HUES48 (cell line): ENCODE measurements at regions not wholly inside any gene's neighbourhood (a gene's known extent, or its start where the extent isn't known, plus 50 kb on each side); places are given as distances from the start of the nearest gene placed in this dataset.
"Not testable (repeated sequence)": the region's sequence is repeated elsewhere in the genome, so short reads cannot be mapped to it uniquely, and the experiment has no call there.

Experiments used
- H3K27ac ChIP-seq: one replicate; pipeline ENCODE4 v1.7.0; 2013; ENCODE audit warnings: low read depth, low read length, inconsistent platforms
- H3K27me3 ChIP-seq: 2 replicates; pipeline ENCODE4 v1.6.1; 2013; ENCODE audit warnings: mild to moderate bottlenecking, low read length; ENCODE audit not compliant: control insufficient read depth, insufficient read depth
- H3K36me3 ChIP-seq: 2 replicates; pipeline ENCODE4 v1.6.1; 2013; ENCODE audit warnings: low read length; ENCODE audit not compliant: control insufficient read depth, insufficient read depth
- H3K4me1 ChIP-seq: 2 replicates; pipeline ENCODE4 v1.6.1; 2013; ENCODE audit warnings: mild to moderate bottlenecking, low read length; ENCODE audit not compliant: control insufficient read depth, insufficient read depth
- H3K4me3 ChIP-seq: 2 replicates; pipeline ENCODE4 v1.5.1; 2013; ENCODE audit warnings: mild to moderate bottlenecking, low read depth, low read length
- H3K9ac ChIP-seq: 2 replicates; pipeline ENCODE4 v1.6.1; 2013; ENCODE audit warnings: mild to moderate bottlenecking, low read depth, low read length, moderate library complexity
- H3K9me3 ChIP-seq: 2 replicates; pipeline ENCODE4 v1.6.1; 2013; ENCODE audit warnings: low read length; ENCODE audit not compliant: control insufficient read depth, insufficient read depth

GRCh38 chr5:158494541-158494940 lies 605.2 kb downstream of the EBF1 start:
- Histone ChIP-seq H3K4me1 (0 out of 2 replicates have a peak, but pooled peaks cover 4% of the 10 kb centered on the region), H3K27ac (no peak overlapping the region), H3K4me3 (no peak overlapping the region), H3K27me3 (no peaks in the 10 kb centered on the region), H3K9ac (no peak overlapping the region), H3K9me3 (no peaks in the 10 kb centered on the region), H3K36me3 (no peaks in the 10 kb centered on the region)

- H3K9ac ChIP-seq, H3K27me3 ChIP-seq, H3K27ac ChIP-seq, H3K9me3 ChIP-seq, H3K4me3 ChIP-seq, H3K4me1 ChIP-seq, H3K36me3 ChIP-seq: not testable (repeated sequence)
Observed at GRCh38 chr5:158494044-158494443, 605.7 kb downstream of the EBF1 start.

GRCh38 chr5:158492841-158493242 lies 606.9 kb downstream of the EBF1 start:
- Histone ChIP-seq H3K9ac (no peak overlapping the region), H3K4me3 (no peak overlapping the region), H3K36me3 (no peaks in the 10 kb centered on the region), H3K27ac (no peak overlapping the region), H3K4me1 (0 out of 2 replicates have a peak, but pooled peaks cover 4% of the 10 kb centered on the region), H3K27me3 (no peaks in the 10 kb centered on the region), H3K9me3 (no peaks in the 10 kb centered on the region)

- Histone ChIP-seq H3K4me3 (no peak overlapping the region), H3K9me3 (no peaks in the 10 kb centered on the region), H3K9ac (no peak overlapping the region), H3K27me3 (no peaks in the 10 kb centered on the region), H3K27ac (no peak overlapping the region), H3K36me3 (no peaks in the 10 kb centered on the region), H3K4me1 (peaks cover 5% of the 10 kb centered on the region; the same call in 1 of the 2 replicates)
Observed at GRCh38 chr5:158492136-158492535, 607.6 kb downstream of the EBF1 start.

GRCh38 chr5:158487664-158488063 lies 612.1 kb downstream of the EBF1 start:
- Histone ChIP-seq H3K4me3 (no peak overlapping the region), H3K9ac (no peak overlapping the region), H3K4me1 (peaks cover 18% of the 10 kb centered on the region; the same call in 1 of the 2 replicates), H3K9me3 (no peaks in the 10 kb centered on the region), H3K27ac (no peak overlapping the region), H3K27me3 (no peaks in the 10 kb centered on the region), H3K36me3 (no peaks in the 10 kb centered on the region)

GRCh38 chr5:158487156-158487555 lies 612.6 kb downstream of the EBF1 start:
- Histone ChIP-seq H3K36me3 (no peaks in the 10 kb centered on the region), H3K27ac (no peak overlapping the region), H3K4me1 (peaks cover 18% of the 10 kb centered on the region; the same call in 1 of the 2 replicates), H3K9ac (no peak overlapping the region), H3K9me3 (no peaks in the 10 kb centered on the region), H3K4me3 (no peak overlapping the region), H3K27me3 (no peaks in the 10 kb centered on the region)

- H3K27me3 ChIP-seq: no peaks in the 10 kb centered on the region
- no peaks in the 10 kb centered on the region for H3K36me3 ChIP-seq
- H3K27ac ChIP-seq: no peak overlapping the region
- H3K9ac ChIP-seq: no peak overlapping the region
- H3K4me1 ChIP-seq: peaks cover 18% of the 10 kb centered on the region; the same call in 1 of the 2 replicates
- no peaks in the 10 kb centered on the region for H3K9me3 ChIP-seq
- H3K4me3 ChIP-seq: no peak overlapping the region
Observed at GRCh38 chr5:158486566-158486965, 613.1 kb downstream of the EBF1 start.

GRCh38 chr5:158485604-158486081 lies 614.1 kb downstream of the EBF1 start:
- Histone ChIP-seq H3K4me1 (peaks cover 18% of the 10 kb centered on the region; the same call in 1 of the 2 replicates), H3K4me3 (no peak overlapping the region), H3K9ac (no peak overlapping the region), H3K9me3 (no peaks in the 10 kb centered on the region), H3K27me3 (no peaks in the 10 kb centered on the region), H3K27ac (no peak overlapping the region), H3K36me3 (no peaks in the 10 kb centered on the region)

GRCh38 chr5:158485047-158485446 lies 614.7 kb downstream of the EBF1 start:
- Histone ChIP-seq H3K36me3 (no peaks in the 10 kb centered on the region), H3K9me3 (no peaks in the 10 kb centered on the region), H3K9ac (no peak overlapping the region), H3K27ac (no peak overlapping the region), H3K4me1 (peaks cover 18% of the 10 kb centered on the region; the same call in 1 of the 2 replicates), H3K27me3 (no peaks in the 10 kb centered on the region), H3K4me3 (no peak overlapping the region)

GRCh38 chr5:158484150-158484549 lies 615.6 kb downstream of the EBF1 start:
- no peak overlapping the region for H3K4me3 ChIP-seq
- H3K27ac ChIP-seq: no peak overlapping the region
- no peaks in the 10 kb centered on the region for H3K27me3 ChIP-seq
- H3K9me3 ChIP-seq: no peaks in the 10 kb centered on the region
- peaks cover 18% of the 10 kb centered on the region; the same call in 1 of the 2 replicates for H3K4me1 ChIP-seq
- H3K9ac ChIP-seq: no peak overlapping the region
- no peaks in the 10 kb centered on the region for H3K36me3 ChIP-seq

- Histone ChIP-seq H3K9me3 (no peaks in the 10 kb centered on the region), H3K36me3 (no peaks in the 10 kb centered on the region), H3K27ac (no peak overlapping the region), H3K4me3 (no peak overlapping the region), H3K27me3 (no peaks in the 10 kb centered on the region), H3K4me1 (peaks cover 18% of the 10 kb centered on the region; the same call in 1 of the 2 replicates), H3K9ac (no peak overlapping the region)
Observed at GRCh38 chr5:158483281-158483860, 616.3 kb downstream of the EBF1 start.
